Panc1 (cell line): ENCODE measurements at regions not wholly inside any gene's neighbourhood (a gene's known extent, or its start where the extent isn't known, plus 50 kb on each side); places are given as distances from the start of the nearest gene placed in this dataset.

Experiments
- ATAC-seq: fragments of 200-7000 bp; cut with Tn5 transposase; 2 replicates; pipeline ENCODE4 v1.9.1; 2020; ENCODE audit warnings: mild to moderate bottlenecking, moderate library complexity
- BruUV-seq: library from RNA; stranded (reverse); fragments of 400-500 nt; replicated peaks from 2 replicates; lab custom pipeline; 2021; lab: Mats Ljungman, UMichigan
- CTCF ChIA-PET: fragments of 300-600 bp; sonication (Branson Sonifier 250); formaldehyde crosslinking; loops from one replicate; lab custom pipeline; 2022; ENCODE audit warnings: antibody characterized with exemption; lab: Charles Lee
- POLR2A ChIA-PET: fragments of 300-600 bp; sonication (Branson Sonifier 250); formaldehyde crosslinking; loops from one replicate; lab custom pipeline; 2022; ENCODE audit warnings: antibody characterized with exemption; lab: Charles Lee
- DNase-seq: peaks from one replicate; pipeline ENCODE4 v3.0.0-alpha.2; 2010; ENCODE audit warnings: low read depth, low spot score
- H3K27ac ChIP-seq: 2 replicates; pipeline ENCODE4 v1.5.1; 2011; ENCODE audit warnings: mild to moderate bottlenecking, low read length, inconsistent platforms
- H3K27me3 ChIP-seq: fragments of 200-500 bp; sonication (Bioruptor generic); 2 replicates; pipeline ENCODE4 v1.6.0; 2014; ENCODE audit warnings: low read length, inconsistent platforms; ENCODE audit not compliant: control insufficient read depth, insufficient read depth
- H3K36me3 ChIP-seq: fragments of 200-500 bp; sonication (Bioruptor generic); 2 replicates; pipeline ENCODE4 v1.5.1; 2014; ENCODE audit warnings: inconsistent platforms, mild to moderate bottlenecking, low read length, moderate library complexity; ENCODE audit not compliant: control insufficient read depth, insufficient read depth
- H3K4me1 ChIP-seq: 2 replicates; pipeline ENCODE4 v1.5.1; 2011; ENCODE audit warnings: inconsistent platforms, mild to moderate bottlenecking, low read length, moderate library complexity; ENCODE audit not compliant: control insufficient read depth, insufficient read depth
- H3K4me3 ChIP-seq, 2 experiments: 2 replicates each; pipeline ENCODE4 v1.5.1; 2011 to 2012; ENCODE audit warnings: low read depth in 2 of 2, low read length in 2 of 2, mild to moderate bottlenecking in 2 of 2, inconsistent platforms in 1 of 2, moderate library complexity in 1 of 2
- H3K9me3 ChIP-seq: fragments of 200-500 bp; sonication (Bioruptor generic); 2 replicates; pipeline ENCODE4 v1.5.1; 2014; ENCODE audit warnings: low read depth, mild to moderate bottlenecking, inconsistent platforms, low read length, moderate library complexity; ENCODE audit not compliant: control insufficient read depth, insufficient read depth
- CTCF ChIP-seq: fragments of 450-650 bp; IDR thresholded peaks from 2 replicates; pipeline ENCODE4 v1.5.1; 2017; ENCODE audit warnings: mild to moderate bottlenecking
- POLR2AphosphoS5 ChIP-seq: IDR thresholded peaks from 2 replicates; pipeline ENCODE4 v1.6.1; 2012; ENCODE audit warnings: mild to moderate bottlenecking, low read depth, low read length, moderate library complexity
- REST ChIP-seq, 2 experiments: IDR thresholded peaks; 2 replicates each; pipeline ENCODE4 v1.6.1; 2011 to 2012; ENCODE audit warnings: low read depth in 2 of 2, control low read depth in 1 of 2, low read length in 1 of 2, mild to moderate bottlenecking in 1 of 2, moderate library complexity in 1 of 2; ENCODE audit not compliant: insufficient read depth in 1 of 2
- SIN3A ChIP-seq: IDR thresholded peaks from 2 replicates; pipeline ENCODE4 v1.6.1; 2012; ENCODE audit warnings: low read depth, mild to moderate bottlenecking, low read length, moderate library complexity, borderline replicate concordance; ENCODE audit not compliant: insufficient read depth
- TCF7L2 ChIP-seq: IDR thresholded peaks from 2 replicates; pipeline ENCODE4 v1.6.1; 2011; ENCODE audit warnings: mild to moderate bottlenecking, low read depth, low read length, inconsistent platforms
- in situ Hi-C: cut with HindIII; loops from 2 replicates; pipeline ENCODE4 v1.10.0; 2016; ENCODE audit warnings: low sequenced_read_pairs, low pct_unique_long_range_greater_than_20kb
- intact Hi-C: fragments of 100-400 bp; cut with micrococcal nuclease; formaldehyde crosslinking; loops from one replicate; pipeline ENCODE4 v1.10.0; 2022; ENCODE audit not compliant: unreplicated experiment

GRCh38 chr14:89542786-89543424 lies 125.9 kb upstream of the FOXN3 start:
- no peaks in the 10 kb centered on the region for H3K36me3 ChIP-seq
- H3K4me1 ChIP-seq: no peaks in the 10 kb centered on the region
- ATAC-seq (no peak), DNase-seq (no peak)
- no peaks in the 10 kb centered on the region for H3K27me3 ChIP-seq
- H3K4me3 ChIP-seq: no peak overlapping the region
- ChIA-PET POLR2A (no interaction called here), CTCF (no interaction called here)
- no TSS peak for BruUV-seq
- intact Hi-C loops (no loop called here), in situ Hi-C loops (no loop called here)
- no peak overlapping the region for H3K27ac ChIP-seq
- TF ChIP-seq TCF7L2 (no peak), REST (IDR thresholded peaks at IDR 0.05; ENCODE audit: insufficient read depth in 1 of 2, low read depth in 2 of 2, low read length in 1 of 2) (no peak), SIN3A (no peak), CTCF (no peak), POLR2AphosphoS5 (no peak)
- H3K9me3 ChIP-seq: no peaks in the 10 kb centered on the region

GRCh38 chr14:89540830-89541470 lies 123.9 kb upstream of the FOXN3 start:
- in situ Hi-C loops (no loop called here), intact Hi-C loops (no loop called here)
- POLR2A ChIA-PET: no interaction called here
- no TSS peak for BruUV-seq
- ATAC-seq: no peak
- Histone ChIP-seq H3K27ac (no peak overlapping the region), H3K9me3 (no peaks in the 10 kb centered on the region), H3K4me1 (no peaks in the 10 kb centered on the region), H3K4me3 (no peak overlapping the region), H3K36me3 (no peaks in the 10 kb centered on the region), H3K27me3 (no peaks in the 10 kb centered on the region)
- CTCF ChIA-PET: no interaction called here
- TF ChIP-seq CTCF (no peak), TCF7L2 (no peak), POLR2AphosphoS5 (no peak), REST (IDR thresholded peaks at IDR 0.05; ENCODE audit: insufficient read depth in 1 of 2, low read depth in 2 of 2, low read length in 1 of 2) (no peak), SIN3A (no peak)
- no peak for DNase-seq
